HG03064 (cell line): ENCODE measurements at regions not wholly inside any gene's neighbourhood (a gene's known extent, or its start where the extent isn't known, plus 50 kb on each side); places are given as distances from the start of the nearest gene placed in this dataset.

ENCODE experiments used
- ATAC-seq: cut with Tn5 transposase; IDR thresholded peaks from one replicate; pipeline ENCODE4 v1.9.1; 2021; ENCODE audit warnings: low read depth; ENCODE audit not compliant: unreplicated experiment

DNA sequence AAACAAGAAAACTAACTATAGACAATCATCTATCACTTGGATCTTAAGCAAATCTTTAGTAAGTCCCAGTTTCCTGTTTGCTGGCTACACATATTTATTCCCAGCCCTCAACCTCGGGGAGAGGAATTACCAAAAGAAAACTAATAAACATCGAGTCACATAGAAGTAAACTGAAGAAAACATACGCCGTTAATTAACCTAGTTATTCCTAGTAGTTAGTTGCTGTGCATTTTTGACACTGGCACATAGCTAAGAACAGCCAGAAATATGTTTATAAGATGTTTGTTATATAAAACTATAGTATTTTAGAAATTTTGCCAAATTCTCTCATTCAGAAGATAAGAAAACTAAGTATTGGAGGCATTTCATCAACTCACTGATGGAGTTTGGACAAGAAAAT is 407.2 kb upstream of the ARHGEF26 start:
- no peak for ATAC-seq

- no peak for ATAC-seq
Observed at GRCh38 chr3:153714588-153715290, 406.5 kb upstream of the ARHGEF26 start.

- no peak for ATAC-seq
Observed at GRCh38 chr3:153722157-153722556, 399.0 kb upstream of the ARHGEF26 start.

DNA sequence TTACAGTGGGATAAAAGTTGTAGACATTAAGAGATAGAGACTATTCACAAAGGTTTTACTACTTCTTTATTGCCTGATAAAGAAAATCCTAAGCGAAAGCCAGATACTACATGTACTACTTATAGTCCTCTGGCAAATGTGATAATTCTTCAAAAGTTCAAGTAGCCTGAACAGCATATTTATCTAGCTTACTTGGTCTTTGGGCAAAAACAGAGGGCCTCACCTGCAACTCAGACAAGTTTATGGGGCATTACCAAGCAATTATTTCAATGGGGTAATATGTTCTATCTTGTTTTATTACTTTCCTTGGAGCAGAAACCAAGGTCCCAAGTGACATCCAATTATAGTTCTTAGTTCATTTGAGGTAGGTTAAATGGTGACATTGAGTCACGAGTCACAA is 390.1 kb upstream of the ARHGEF26 start:
- ATAC-seq: no peak

- no peak for ATAC-seq
Observed at GRCh38 chr3:153734777-153735551, 386.2 kb upstream of the ARHGEF26 start.

DNA sequence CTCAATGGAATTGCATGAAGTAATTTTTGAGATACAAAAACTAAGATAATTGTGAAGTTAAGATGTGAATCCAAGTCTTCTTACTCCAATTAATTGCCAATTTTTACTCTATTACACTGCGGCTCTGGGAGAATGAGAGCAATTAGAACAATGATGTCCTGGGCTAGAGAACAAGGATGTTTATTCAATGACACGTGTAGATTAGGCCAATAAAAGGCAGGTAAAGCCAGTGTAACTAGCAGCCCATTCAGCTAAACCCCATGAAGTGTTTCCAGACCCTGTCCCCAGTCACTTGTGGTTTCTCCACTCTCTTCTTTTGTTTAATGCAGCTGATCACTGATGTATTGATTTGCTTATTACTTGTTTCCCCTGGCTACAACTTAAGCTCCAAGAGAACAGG is 381.1 kb upstream of the ARHGEF26 start:
- ATAC-seq: no peak

GRCh38 chr3:153744889-153745288 is 376.3 kb upstream of the ARHGEF26 start:
- no peak for ATAC-seq

DNA sequence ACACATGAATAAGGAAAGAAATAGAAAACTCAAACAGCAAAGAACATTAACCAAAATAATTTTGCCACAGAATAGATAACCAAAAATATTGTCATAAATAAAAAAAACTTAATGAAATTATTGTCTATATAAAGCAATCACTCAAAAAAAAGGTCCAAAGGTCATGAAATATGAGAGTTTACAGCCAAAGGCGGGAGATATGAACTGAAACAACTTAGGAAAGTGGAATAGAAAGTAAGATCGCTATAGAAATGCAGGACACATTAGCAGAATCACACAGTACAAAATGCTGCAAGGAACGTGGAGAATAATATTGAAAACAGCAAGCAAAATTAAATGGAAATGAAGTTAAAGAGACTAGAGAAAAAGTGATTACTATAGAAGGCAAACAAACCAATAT is 375.0 kb upstream of the ARHGEF26 start:
- ATAC-seq: no peak

- no peak for ATAC-seq
Observed at GRCh38 chr3:153749070-153749610, 372.1 kb upstream of the ARHGEF26 start.

DNA sequence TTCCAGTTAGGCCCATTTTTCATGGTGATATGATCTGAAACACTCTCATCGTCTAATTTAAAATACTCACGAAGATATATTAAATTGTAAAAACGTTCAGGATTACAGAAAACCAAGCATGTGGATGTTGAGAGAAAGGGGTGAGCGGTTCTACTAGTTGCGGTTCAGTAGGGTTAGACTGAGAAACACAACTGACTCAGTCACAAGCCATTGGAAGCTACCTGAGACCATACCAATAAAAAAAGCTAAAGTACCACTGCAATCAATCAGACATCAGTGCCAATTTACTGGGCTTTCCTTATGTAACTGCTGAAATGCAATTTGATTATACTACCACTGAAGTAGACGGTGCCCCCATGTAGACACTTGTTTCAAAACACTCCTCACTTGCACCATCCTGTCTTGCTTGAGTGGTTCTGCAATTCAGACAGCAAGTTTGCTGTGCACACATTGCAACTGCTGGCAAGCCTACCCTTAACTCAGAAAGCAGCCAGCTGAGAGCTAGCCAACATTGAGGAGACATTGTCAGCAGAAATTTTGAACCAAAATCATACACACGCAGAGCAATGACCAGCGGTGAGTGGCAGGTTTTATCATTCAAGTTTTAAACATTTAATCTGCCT is 368.7 kb upstream of the ARHGEF26 start:
- ATAC-seq: no peak

- ATAC-seq: no peak
Observed at GRCh38 chr3:153753035-153753434, 368.2 kb upstream of the ARHGEF26 start.

GRCh38 chr3:153756816-153757215 is 364.4 kb upstream of the ARHGEF26 start:
- no peak for ATAC-seq

DNA sequence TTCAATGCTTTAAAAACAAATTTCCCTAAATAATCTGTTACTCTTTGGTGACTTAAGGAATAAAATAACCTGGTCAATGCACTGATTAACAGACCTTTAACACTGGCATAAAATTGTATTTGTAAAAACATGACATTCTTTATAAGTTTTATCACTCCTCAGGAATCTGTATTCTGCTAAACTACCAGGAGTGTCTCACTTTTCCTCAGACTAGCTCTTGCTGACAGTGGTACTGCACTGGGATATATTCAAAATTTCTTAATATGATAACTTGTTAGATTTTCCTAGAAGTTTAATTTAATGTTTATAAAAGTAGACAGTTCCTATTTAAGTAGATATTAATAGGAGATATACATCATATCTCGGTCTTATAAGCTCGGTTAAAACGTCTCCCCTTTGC is 363.4 kb upstream of the ARHGEF26 start:
- ATAC-seq: no peak

DNA sequence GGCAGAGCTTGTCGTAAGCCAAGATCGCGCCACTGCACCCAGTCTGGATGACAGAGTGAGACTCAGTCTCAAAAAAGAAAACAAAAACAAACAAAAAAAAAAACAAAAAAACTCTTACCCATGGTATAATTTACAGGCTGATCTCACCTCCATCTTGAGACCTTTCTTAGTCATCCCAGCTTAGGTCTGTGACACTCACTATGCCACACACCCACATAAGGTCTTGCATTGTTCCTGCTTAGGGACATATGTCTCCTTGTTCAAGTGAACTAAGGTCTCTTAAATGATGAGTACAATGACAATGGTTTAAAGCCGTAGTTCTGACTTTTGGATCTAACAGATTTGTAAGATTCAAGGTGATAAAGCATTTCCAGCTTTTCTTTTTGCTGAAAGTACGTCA is 360.2 kb upstream of the ARHGEF26 start:
- ATAC-seq: no peak

DNA sequence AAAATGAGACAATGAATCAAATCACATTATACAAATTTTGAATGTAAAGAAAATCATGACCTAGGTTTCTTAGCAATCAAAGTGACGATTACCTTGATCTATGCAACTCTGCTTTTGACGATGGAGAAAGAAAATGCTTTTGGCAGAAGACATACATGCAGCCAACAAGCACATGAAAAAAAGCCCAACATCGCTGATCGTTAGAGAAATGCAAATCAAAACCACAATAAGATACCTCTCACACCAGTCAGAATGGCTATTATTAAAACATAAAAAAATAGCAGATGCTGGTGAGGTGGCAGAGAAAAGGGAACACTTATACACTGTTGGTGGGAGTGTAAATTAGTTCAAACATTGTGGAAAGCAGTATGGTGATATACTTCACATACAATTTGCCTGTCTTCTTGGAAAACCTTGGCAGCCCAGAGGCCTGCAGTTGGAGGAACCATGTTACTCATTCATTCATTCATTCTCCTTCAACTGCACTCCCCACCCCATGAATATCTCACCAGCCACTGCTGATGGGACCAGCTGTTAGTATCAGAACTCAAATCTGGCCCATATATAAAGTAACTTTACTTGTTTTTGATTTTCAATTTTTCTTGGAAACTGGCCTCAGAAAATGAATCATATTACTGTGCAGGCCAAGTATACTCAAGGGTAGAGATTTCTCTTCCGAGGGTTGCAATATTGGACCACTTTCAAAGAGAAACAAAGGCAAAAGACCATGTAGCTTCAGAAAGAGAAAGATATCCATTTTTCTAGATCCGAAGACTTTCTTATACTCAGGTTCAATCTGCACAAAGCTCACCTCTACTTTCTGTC is 358.6 kb upstream of the ARHGEF26 start:
- ATAC-seq: no peak

DNA sequence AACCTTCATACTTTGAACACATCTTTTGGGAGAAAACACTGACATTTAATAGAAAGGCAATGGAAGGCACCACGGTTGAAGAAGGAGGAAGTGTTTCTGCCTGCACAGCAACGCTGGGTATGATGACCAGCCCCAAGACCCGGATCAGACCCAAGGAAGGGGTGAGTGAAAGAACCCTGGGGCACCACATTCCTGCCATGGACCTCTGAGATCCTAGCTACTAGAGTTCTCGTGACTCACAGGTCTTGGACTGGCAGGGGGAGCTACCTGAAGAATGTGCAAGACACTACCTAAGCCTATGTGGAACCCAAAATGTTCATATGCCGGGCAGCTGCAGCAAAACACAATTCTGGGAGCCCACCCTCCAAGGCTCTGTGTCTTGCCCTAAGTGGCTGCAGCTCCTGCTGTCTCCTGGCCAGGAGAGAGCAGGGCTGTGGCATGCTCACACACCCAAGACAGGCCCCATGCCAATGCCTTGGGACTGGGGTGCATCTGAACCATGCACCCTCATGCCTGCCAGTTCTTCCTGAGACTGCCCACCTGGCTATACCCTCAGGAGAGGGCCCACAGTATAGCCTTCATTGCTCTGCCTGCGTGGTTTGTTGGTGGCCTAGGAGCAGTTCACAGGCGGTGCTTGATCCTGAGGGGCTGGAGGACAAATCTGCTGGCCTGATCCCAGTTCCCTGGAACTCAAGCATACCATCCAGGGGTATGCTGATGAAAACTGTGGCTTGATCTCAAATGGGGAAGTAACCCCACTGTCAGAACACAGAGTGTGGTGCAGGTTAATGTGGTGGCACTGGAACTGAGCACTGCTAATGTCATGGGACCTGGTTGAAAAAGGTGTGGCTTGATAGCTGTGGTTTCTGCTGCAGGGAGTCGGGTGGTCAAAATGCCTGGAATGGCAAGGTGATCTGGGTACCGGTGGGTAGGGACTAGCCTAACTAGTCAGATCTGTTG is 353.3 kb upstream of the ARHGEF26 start:
- no peak for ATAC-seq

- peak; percentile 97 for ATAC-seq
Observed at GRCh38 chr3:153768561-153769469, 352.4 kb upstream of the ARHGEF26 start.

- ATAC-seq: no peak
Observed at GRCh38 chr3:153783106-153783505, 338.1 kb upstream of the ARHGEF26 start.
